D341Med (cell line): ENCODE measurements at regions not wholly inside any gene's neighbourhood (a gene's known extent, or its start where the extent isn't known, plus 50 kb on each side); places are given as distances from the start of the nearest gene placed in this dataset.

ENCODE experiments used
- DNase-seq: peaks from one replicate; pipeline ENCODE4 v3.0.0; 2012; ENCODE audit warnings: low spot score

DNA sequence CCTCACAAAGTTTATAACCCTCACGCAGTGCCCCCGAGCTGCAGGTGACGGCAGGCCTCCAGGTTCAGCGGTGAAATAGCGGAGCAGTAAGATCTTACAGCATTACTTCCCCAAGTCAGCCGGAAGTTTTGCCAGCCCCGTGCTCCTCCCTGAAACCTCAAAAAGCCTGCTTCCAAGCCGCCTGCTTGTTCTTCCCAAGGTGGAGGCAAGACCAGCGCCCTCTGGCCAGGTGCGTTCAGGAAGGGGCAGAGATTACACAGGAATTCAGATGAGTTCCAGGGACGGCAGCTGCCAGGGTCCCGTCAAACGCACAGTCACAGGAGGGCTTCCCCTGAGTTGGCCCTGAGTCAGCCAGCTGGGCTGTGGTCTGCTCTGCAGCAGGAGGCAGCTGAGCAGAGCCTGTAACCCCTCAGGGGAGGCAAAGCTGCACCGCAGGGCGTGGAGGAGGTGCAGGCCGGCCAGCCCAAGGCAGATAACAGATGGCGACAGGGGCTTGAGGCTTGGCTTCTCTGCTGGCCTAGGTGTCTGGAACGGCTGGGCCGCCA, 124.1 kb upstream of the RPS6KA2 start:
- no peak for DNase-seq

DNA sequence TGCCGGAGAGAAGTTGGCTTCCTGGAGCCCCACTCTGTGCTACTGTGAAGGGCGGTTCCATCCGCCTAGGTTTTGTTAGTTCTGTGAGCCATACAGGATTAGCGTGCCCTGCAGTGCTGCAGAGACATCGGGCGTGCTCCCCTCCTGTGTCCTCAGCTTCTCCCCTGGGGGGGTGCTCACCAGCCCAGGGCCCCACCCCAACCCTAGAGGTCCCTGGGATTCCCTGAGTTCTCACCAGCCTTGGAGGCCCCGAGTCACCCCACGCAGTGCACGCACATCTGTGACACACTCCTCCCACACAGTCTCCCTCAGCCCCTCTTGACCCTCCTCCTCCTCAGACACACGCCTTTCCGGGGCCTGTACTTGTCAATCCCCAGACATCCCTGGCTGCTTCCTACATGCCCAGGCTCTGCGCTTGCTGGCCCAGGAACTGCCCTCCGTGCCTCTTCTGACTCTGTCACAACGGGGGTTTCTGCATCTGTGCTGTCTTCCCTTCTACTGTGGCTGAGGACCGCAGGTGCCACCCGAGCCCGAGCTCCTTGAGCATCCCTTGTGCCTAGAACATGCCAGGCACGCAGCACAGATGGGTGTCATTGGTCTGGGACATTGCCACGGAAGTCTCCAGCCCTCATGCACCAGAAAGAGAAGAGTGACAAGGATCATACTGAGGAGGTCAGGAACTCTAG, 123.2 kb upstream of the RPS6KA2 start:
- DNase-seq: no peak

DNA sequence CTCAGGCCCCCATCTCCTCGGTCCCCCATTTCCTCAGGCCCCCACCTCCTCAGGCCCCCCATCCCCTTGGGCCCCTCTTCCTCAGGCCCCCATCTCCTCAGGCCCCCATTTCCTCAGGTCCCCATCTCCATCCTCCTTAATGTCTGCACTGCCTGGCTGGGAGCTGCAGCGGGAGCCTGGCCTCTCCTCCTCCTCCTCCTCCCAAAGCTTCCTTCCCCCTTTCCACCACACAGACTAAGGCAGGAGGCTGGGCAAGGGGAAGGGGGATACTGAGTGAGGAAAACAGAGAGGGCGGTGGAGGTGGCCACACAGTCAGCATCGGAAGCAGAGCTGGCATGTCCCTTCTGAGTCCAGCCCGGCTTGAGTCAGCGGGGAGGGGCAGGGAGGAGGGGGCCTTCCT, 122.6 kb upstream of the RPS6KA2 start:
- DNase-seq: no peak

DNA sequence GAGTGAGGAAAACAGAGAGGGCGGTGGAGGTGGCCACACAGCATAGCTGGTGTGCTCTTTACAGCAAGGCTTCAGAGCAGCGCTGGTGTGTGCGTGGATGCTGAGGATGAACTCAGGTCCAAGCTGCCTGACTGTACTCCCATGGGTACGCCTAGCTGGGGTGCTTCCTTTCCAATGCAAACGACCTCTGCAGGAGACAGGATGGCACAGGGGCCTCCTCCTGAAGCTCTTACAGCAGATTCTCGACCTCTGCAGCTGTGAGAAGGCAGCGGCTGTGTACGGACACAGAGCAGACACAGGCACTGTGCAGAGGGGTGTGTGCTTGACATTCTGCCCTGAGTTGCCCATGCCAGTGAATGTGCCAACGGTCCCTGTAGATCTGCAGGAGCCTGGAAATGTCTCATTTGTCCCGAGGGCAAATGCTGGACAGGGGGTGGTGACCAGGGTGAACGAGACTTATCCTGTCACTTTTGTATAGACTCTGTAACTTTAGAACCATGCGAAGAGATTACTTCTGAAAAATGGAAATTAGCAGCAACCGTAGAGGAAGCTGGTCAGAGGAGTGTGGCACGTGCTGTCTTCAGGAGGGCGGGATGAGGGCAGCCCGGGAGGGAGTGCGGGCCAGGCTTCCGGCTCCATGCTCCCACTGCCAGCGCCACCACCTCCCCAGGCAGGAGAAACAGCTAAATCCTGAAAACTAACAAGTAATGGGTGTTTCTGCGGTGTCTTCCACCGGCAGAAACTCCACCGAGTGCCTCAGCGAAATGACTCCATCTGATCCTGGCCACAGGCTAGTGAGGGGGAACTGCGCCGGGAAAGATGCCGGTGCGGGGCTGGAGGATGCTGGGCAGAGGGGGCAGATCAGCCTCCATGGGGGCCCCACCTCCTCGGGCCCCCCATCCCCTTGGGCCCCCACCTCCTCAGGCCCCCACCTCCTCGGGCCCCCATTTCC, 120.9 kb upstream of the RPS6KA2 start:
- no peak for DNase-seq

DNA sequence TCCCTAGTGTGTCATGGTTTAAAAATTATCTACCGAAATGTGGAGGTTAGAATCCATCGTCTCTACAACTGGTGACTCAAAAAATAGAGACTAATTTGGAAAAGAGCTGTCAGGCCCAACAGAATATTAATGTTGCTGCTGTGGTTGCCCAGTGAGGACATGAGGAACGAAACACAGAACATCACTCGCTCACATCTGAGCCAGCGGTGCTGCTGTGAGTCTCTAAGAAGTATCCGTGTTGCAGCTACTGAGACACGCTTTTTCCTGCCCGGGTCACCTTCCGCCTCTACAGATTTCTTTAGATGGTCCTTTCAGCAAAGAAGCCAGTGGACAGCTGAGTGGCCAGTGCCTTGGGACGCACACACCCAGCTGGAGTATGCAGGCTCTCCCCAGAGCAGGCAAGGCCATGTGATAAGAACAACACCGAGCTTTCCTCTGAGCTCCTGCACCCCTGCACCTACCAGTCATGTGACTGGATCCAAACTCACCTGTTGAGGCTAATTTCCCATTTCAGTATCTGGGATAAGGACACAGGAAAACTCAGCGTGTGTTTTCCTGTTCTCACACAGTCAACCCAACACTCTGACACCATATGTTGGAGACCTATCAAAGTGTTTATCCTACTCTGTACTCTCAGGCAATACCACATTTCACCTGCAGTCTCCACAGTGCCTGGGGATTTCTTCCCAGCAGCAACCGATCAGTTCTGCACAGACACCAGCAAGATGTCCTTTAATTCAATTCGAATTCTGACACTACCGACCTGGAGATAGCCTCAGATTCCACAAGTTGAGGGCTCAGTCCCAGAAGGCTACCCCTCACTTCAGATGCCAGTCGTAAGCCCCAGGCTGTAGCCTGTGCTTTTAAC, 119.0 kb upstream of the RPS6KA2 start:
- DNase-seq: no peak

DNA sequence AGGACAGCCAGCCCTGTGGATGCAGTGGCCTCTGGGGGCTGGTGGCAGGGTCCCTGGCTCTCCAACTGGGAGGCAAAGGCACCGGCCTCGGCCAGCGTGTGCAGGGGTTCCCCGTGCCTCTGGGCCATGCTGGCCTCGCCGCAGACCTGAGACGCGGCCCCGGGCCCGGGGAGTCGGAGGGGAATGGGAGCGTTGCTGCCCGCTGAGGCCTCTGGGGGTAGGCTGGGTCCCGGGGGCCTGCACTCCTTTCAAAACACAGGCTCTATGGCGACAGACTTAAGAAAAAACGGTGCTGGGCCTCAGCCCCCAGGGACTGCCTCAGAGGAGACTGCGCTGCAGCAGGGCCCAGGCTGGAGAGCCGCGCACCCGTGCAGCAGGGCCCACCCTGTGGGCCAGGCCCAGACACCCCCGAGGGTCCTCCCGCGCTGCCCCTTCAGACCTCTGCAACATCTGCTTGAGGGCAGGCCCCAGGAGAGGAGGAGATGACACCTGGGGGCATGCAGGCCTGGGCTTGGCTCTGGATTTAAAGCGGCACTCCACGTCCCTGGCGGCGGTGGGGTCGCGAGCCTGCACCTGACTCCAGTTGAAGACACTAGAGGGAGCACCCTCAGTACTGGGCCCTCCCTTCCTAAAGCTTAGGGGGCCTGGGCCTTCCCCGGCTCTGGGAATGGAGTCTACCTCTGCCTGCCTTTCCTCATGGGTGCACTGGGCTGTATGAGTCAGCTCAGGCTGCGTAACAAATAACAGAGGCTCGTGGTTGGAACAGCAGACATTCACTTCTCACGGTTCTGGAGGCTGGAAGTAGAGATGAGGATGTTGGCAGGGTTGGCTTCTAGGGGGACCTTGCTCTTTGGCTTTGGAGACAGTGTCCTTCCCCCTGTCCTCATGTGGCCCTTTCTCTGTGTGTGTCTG, 117.4 kb upstream of the RPS6KA2 start:
- no peak for DNase-seq

DNA sequence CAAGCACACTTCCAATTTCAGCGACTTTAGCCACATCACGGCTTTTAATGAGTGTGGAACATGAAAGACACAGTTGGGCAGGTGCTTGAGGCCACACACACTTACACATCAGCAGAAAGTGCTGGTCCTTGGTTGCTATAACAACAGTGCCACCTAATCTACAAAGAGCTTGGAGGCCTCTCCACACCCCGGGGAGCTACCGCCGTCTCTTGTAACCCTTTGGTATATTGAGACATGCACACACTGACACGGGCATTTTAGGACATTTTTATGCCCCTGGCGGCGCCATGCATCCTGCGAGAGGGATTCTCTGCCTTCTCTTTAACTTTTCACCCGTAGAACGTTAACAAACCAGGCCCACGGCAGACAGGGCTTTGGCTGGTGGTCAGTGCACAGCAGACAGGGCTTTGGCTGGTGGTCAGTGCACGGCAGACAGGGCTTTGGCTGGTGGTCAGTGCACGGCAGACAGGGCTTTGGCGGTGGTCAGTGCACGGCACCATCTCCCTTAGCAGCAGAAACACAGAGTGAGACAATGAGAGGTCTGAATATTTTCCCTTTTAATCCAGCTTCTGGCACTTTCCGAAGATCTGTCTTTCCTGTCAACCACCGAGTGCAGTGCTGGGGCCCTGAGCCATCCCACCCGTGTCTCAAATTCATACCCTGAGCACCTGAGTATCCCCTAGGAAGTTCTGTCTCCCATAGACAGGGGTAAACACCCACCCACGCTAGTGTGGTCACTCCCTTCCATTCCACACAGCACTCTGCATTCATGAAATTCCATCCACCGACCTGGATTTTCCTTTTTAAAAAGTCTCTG, 116.6 kb upstream of the RPS6KA2 start:
- no peak for DNase-seq

DNA sequence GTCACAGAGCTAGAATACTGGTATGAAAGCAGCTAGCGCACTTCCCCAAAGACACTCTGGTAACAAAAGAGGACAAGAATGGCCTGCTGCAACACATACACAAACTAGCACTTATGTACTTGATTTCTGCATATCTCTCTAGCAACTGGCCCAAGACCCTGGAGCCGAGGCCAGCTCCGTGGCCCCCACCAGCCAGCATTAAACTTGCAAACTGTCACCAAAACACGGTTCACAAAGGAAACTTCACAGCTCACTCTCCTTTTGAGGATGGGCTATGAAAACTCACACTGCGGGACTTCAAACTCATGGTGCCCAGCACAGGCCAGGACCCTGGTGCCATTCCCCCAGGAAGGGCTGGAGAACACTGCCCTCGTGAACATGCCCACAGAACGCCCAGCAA, 115.9 kb upstream of the RPS6KA2 start:
- DNase-seq: no peak

DNA sequence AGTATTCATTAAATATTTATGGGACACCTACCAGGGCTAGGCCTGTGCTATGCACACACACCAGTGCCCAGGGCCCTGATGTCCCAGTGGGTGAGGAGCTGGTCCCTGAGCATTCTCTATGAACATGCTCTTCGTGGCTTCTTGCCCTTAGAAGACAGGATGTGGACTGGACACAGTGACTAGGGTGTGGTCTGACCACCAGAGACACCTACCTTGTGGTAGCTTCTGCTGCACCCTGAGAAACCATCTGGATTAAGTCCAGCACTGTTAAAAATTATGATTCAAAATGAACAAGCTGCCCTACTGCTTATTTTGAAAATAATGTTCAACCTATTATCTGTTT, 112.9 kb upstream of the RPS6KA2 start:
- DNase-seq: no peak

DNA sequence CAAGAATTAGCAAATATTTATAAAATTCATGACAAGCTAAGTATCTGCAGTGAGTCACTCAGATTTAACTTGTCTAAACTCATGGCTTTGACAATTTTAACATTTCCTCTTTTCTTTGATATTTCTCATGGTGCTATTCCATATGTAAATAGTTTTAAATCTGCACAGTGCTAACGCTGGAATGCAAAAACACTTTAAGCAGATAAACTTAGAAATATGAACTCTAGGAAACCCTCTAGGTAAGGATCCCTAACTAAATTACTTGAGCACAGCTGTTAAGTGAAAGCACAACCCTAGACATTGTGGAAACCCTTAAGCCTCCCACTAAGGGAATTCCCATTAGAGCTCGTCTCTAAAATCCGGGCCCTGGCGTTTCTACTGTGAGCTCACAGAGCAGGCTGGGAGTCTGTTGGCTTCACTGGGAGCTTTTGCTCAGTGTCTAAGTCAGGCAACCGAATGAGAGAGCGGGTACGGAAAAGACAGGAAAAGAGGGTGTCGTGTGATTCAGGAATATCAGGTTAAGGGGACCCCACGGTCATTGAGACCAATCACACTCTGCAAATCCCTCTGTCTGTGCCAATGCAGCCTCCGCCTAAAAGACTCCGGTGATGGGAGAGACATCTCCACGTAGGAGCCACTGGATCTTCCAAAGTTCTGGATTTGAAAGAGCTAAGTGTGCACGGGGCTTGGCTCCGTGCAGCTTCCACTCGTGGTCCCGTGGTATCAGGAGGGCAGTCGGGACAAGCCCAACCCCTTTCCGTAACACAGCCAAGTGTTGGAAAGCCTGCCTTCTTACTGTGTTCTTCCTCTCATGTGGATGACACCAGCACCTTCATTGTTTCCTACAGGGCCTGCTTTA, 112.3 kb upstream of the RPS6KA2 start:
- DNase-seq: no peak

DNA sequence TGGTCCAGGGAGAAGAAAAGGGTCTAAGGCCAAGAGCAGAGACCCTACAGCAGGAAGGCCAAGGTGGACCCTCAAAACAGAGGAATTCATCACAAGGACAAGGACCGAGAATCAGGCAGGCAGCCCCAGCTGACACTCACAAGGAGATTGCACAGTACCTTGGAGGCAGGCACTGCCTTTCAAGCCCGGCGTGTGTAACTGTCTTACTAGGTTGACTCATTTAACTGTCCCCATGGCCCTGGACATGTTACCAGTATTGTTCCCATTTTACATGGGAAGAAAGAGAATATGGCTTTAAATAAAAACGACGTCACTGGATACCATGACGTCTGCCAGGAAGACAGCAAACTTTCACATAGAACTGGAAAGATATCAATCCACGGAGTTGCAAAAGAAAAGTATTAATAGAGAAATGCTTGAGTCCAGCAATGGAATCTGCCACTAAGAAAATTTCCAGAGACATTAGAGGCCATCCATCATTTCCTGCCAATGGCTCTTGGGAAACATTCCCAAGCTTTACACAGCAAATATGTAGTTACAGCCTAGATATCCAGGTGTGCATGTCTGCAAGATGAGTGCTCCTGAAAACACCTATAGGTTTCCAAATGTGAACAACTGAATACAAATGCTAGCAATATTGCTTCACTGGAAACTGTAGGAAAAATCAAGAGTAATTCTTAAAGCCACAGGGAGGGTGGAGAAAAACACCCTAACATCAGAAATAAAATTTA, 111.5 kb upstream of the RPS6KA2 start:
- no peak for DNase-seq

DNA sequence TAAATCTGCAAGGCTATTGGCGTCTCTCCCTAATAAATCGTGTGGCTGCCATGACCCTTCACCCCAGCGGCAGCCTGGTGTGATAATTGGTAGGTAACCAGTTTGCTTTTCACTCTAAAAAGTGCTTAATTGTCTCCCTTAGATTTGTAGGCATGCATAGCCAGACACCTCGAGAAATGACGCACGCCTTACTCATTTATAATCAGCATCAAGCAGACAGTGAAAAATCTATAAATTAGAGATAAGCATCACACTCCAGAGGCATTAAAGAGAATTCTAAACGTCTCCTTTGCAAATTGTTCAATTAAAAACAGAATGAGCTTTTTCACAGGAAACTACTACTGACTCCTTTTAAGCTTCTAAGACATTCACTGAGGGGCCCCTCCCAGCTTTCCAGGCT, 110.2 kb upstream of the RPS6KA2 start:
- no peak for DNase-seq

DNA sequence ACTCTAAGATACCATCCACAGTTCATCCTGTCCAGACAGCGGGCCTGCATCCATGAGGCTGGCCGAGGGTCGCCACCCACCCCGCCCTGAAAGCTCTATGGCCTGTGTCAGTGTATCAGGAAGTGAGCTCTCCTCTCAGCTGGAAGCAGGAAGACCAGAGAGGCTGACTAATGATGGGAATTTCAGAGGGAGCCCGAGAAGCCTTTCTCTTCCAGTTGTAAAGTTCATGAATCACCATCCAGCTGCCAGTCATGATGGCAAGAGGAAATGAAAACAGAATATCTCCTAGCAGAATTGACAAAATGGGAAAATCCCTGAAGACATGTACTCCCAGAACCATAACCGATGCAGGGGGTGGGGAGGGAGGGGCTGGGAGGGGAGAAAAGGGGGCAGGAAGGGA, 109.6 kb upstream of the RPS6KA2 start:
- DNase-seq: no peak

DNA sequence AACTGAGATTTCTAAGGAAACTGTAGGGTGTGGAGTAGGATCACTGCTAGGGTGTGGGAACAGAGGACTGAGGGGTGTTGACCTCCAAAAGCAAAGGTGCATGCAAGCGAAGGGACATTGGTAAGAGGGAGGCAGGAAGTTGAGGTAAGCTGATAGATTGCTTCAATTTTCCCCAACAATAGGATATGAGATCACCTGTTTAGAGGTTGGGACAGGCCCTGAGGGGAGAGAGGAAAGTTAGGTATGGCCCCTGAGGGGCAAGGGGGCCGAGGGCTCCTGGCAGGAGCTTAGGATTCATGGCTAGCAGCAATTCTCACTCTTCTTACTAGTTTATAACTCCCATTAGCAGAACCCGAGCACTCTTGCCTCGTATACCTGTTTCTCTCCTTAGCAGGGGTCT, 106.8 kb upstream of the RPS6KA2 start:
- no peak for DNase-seq

DNA sequence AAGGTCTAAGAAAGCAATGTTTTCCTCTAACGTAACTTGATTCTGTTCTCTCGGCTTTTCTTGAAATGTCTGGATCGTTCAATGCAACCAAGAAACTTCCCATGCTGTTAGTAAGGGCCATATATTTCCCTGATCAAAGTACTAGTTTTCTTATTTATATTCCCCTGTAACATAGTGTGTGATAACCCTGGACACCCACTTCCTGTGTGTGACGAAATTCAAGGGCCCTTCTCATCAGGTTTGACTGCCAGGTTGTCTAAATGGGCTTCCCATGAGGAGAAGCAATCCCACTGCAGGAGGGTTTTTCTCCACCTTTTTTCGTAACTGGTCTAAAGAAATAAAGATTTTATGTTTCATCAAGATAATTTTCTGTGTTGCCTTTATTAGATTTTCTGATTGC, 102.6 kb upstream of the RPS6KA2 start:
- DNase-seq: no peak

DNA sequence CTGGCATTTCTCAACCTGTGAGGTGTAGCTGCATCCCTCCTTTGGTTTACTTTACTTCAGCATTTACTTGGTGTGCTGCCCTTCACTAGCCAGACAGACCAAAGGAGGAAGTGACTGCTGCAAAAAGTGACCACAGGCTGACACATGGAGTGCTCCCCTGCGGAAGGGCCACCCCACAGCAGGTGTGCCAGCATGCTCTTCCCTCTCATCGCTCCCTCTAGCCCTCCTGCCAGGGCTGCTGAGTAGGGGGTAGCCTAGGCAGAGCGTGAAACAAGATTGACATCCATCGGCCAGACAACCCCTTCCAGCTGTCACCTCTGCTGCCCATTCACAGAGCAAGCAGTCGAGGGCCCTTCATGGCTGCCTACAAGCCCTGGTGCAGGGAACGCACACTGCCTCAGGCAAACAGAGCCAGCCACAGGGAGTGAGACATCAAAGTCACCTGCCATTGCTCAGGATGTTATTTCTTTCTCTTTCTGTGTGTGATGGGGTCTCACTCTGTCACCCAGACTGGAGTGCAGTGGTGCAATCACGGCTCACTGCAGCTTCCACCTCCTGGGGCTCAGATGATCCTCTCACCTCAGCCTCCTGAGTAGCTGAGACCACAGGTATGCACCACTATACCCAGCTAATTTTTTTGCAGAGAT, 102.0 kb upstream of the RPS6KA2 start:
- DNase-seq: no peak

DNA sequence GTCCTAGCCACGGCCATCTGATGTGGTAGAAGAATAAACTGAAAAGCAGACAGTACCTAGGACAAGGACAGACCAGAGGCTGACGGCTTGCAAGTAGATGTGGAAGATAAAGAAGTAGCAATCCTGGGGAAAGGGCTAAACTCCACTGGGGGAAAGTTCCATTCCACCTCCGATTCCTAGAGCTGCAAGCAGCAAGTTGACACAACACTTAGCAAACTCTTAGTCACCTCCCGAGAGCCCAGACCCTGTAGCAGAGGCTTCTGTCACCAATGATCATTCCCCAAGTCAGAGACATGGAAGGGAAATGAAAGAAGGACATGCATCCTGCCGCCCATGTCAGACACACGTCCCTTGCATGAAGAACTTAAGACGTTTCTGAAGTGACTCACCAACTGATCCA, 99.2 kb upstream of the RPS6KA2 start:
- no peak for DNase-seq

DNA sequence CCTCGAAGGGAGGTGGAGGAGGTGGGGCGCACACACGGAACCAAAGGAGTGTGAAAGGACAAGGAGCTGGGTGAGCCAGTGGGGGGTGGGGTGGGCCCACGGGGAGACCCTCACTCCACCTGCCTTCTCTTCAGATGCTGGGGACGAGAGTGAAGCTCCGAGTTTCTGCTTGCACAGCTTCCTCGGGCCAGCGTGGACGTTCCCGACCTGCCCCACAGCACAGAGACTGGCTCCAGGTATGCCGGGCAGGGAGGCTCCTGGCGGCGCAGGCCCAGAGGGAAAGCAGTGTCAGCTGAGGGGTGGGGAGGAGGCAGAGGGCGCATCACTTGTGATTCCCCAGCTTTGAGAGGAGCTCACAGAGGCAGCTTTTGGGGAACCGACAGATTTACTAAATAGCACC, 98.5 kb upstream of the RPS6KA2 start:
- DNase-seq: no peak
